Keratinocyte (primary cell): ENCODE measurements at regions not wholly inside any gene's neighbourhood (a gene's known extent, or its start where the extent isn't known, plus 50 kb on each side); places are given as distances from the start of the nearest gene placed in this dataset.

Source experiments
- DNase-seq: peaks from one replicate; pipeline ENCODE4 v3.0.0-alpha.2; 2011; ENCODE audit warnings: low read depth, missing footprints, low spot score
- FAIRE-seq: peaks from 2 replicates; lab custom pipeline; 2011; peaks lifted over from hg19 to GRCh38; lab: Jason Lieb, UNC
- H2AFZ ChIP-seq: 2 replicates; pipeline ENCODE4 v1.6.0; 2012; ENCODE audit warnings: low read length, control low read depth, inconsistent platforms; ENCODE audit not compliant: control insufficient read depth
- H3K27ac ChIP-seq: 2 replicates; pipeline ENCODE4 v1.5.1; 2011; ENCODE audit warnings: low read length; ENCODE audit not compliant: control insufficient read depth, insufficient read depth
- H3K27me3 ChIP-seq: 3 replicates; pipeline ENCODE4 v1.6.0; 2011; ENCODE audit warnings: low read length; ENCODE audit not compliant: control insufficient read depth, insufficient read depth; ENCODE audit errors: extremely low read depth
- H3K36me3 ChIP-seq, 2 experiments: 2 replicates in 1 of 2; 3 replicates in 1 of 2; pipeline ENCODE4 v1.5.1; 2011; ENCODE audit warnings: low read length in 2 of 2, mild to moderate bottlenecking in 1 of 2; ENCODE audit not compliant: control insufficient read depth in 2 of 2, insufficient read depth in 2 of 2; ENCODE audit errors: extremely low read depth in 1 of 2
- H3K4me1 ChIP-seq: 3 replicates; pipeline ENCODE4 v1.5.1; 2011; ENCODE audit warnings: low read length; ENCODE audit not compliant: control insufficient read depth, insufficient read depth; ENCODE audit errors: extremely low read depth
- H3K4me2 ChIP-seq: 3 replicates; pipeline ENCODE4 v1.6.0; 2011; ENCODE audit warnings: low read depth, low read length; ENCODE audit not compliant: control insufficient read depth, insufficient read depth; ENCODE audit errors: extremely low read depth
- H3K4me3 ChIP-seq, 3 experiments: fragments of 200-600 bp in 1 of 3; sonication (generic) in 1 of 3; 2 replicates in 2 of 3; 3 replicates in 1 of 3; pipeline ENCODE4 v1.5.1; 2011 to 2016; ENCODE audit warnings: low read length in 3 of 3, mild to moderate bottlenecking in 3 of 3, control low read depth in 2 of 3, inconsistent platforms in 1 of 3, low read depth in 1 of 3, mixed read lengths in 1 of 3, mixed run types in 1 of 3, moderate library complexity in 1 of 3; ENCODE audit not compliant: control insufficient read depth in 2 of 3, insufficient read depth in 2 of 3; ENCODE audit errors: extremely low read depth in 1 of 3
- H3K79me2 ChIP-seq: 2 replicates; pipeline ENCODE4 v1.6.0; 2012; ENCODE audit warnings: low read length; ENCODE audit not compliant: control insufficient read depth, insufficient read depth
- H3K9ac ChIP-seq: 3 replicates; pipeline ENCODE4 v1.6.0; 2011; ENCODE audit warnings: low read length; ENCODE audit not compliant: control insufficient read depth, insufficient read depth; ENCODE audit errors: extremely low read depth
- H3K9me1 ChIP-seq: 3 replicates; pipeline ENCODE4 v1.6.0; 2011; ENCODE audit warnings: low read length; ENCODE audit not compliant: control insufficient read depth, insufficient read depth; ENCODE audit errors: extremely low read depth
- H3K9me3 ChIP-seq: 2 replicates; pipeline ENCODE4 v1.5.1; 2012; ENCODE audit warnings: low read depth, low read length; ENCODE audit not compliant: control insufficient read depth
- H4K20me1 ChIP-seq: 3 replicates; pipeline ENCODE4 v1.6.0; 2011; ENCODE audit warnings: low read length; ENCODE audit not compliant: control insufficient read depth, insufficient read depth; ENCODE audit errors: extremely low read depth
- CTCF ChIP-seq, 3 experiments: IDR thresholded peaks in 1 of 3; conservative IDR thresholded peaks in 1 of 3; optimal IDR thresholded peaks in 1 of 3; 2 replicates in 2 of 3; 3 replicates in 1 of 3; pipeline versions ENCODE3 to v1.5.1; 2011; ENCODE audit warnings: low read length in 3 of 3, mild to moderate bottlenecking in 3 of 3, moderate library complexity in 2 of 3, control low read depth in 1 of 3, inconsistent platforms in 1 of 3; ENCODE audit not compliant: insufficient read depth in 2 of 3; ENCODE audit errors: extremely low read depth in 1 of 3
- EZH2 ChIP-seq: IDR thresholded peaks from one replicate; pipeline ENCODE4 v1.6.1; 2012; ENCODE audit warnings: inconsistent platforms, mild to moderate bottlenecking, low read length, moderate library complexity
- dilution Hi-C: fragments of 300-500 bp; cut with MboI; formaldehyde crosslinking; loops from one replicate; pipeline ENCODE4 v1.7.0; 2020; ENCODE audit warnings: low sequenced_read_pairs; ENCODE audit not compliant: extremely low pct_ligation_motif_present

- FAIRE-seq: no peak
Measured at GRCh38 chr5:28927559-28928326, 1889.4 kb upstream of the CDH9 start.

GRCh38 chr5:28926422-28926821 is 1888.0 kb upstream of the CDH9 start:
- Histone ChIP-seq H4K20me1 (no peaks in the 10 kb centered on the region), H3K27me3 (no peaks in the 10 kb centered on the region), H3K36me3 (no peaks in the 10 kb centered on the region), H3K9ac (no peak overlapping the region), H3K27ac (no peak overlapping the region), H3K4me3 (no peak overlapping the region), H3K4me1 (no peaks in the 10 kb centered on the region), H3K9me1 (no peaks in the 10 kb centered on the region), H2AFZ (no peak overlapping the region), H3K4me2 (no peak overlapping the region), H3K79me2 (no peaks in the 10 kb centered on the region), H3K9me3 (no peaks in the 10 kb centered on the region)
- TF ChIP-seq EZH2 (no peak), CTCF (optimal IDR thresholded peaks at IDR 0.05 in 1 of 3, IDR thresholded peaks at IDR 0.05 in 1 of 3, conservative IDR thresholded peaks at IDR 0.05 in 1 of 3; ENCODE audit: extremely low read depth in 1 of 3, insufficient read depth in 2 of 3, low read length in 3 of 3) (no peak)
- no peak for FAIRE-seq
- no peak for DNase-seq
- dilution Hi-C loops: no loop called here

More at GRCh38 chr5:28927559-28928326, 1889.4 kb upstream of the CDH9 start:
- no peak for DNase-seq
- no peak overlapping the region for H2AFZ ChIP-seq
- H3K4me2 ChIP-seq: no peak overlapping the region
- no peaks in the 10 kb centered on the region for H3K36me3 ChIP-seq
- H3K9ac ChIP-seq: no peak overlapping the region
- TF ChIP-seq CTCF (optimal IDR thresholded peaks at IDR 0.05 in 1 of 3, IDR thresholded peaks at IDR 0.05 in 1 of 3, conservative IDR thresholded peaks at IDR 0.05 in 1 of 3; ENCODE audit: extremely low read depth in 1 of 3, insufficient read depth in 2 of 3, low read length in 3 of 3) (no peak), EZH2 (no peak)
- no peak overlapping the region for H3K27ac ChIP-seq
- dilution Hi-C loops: no loop called here
- H3K9me3 ChIP-seq: no peaks in the 10 kb centered on the region
- no peaks in the 10 kb centered on the region for H3K9me1 ChIP-seq
- H3K4me1 ChIP-seq: no peaks in the 10 kb centered on the region
- no peak overlapping the region for H3K4me3 ChIP-seq
- no peaks in the 10 kb centered on the region for H3K27me3 ChIP-seq
- no peaks in the 10 kb centered on the region for H3K79me2 ChIP-seq
- H4K20me1 ChIP-seq: no peaks in the 10 kb centered on the region
